GM04504 (cell line): ENCODE measurements at regions not wholly inside any gene's neighbourhood (a gene's known extent, or its start where the extent isn't known, plus 50 kb on each side); places are given as distances from the start of the nearest gene placed in this dataset.

Source experiments
- DNase-seq: peaks from one replicate; pipeline ENCODE4 v3.0.0-alpha.2; 2012; ENCODE audit warnings: low read depth

- no peak for DNase-seq
Observed at GRCh38 chr4:59869056-59869455, 1331.1 kb upstream of the ADGRL3 start.

GRCh38 chr4:59869559-59869958 is 1330.6 kb upstream of the ADGRL3 start:
- DNase-seq, result no peak

- DNase-seq, result no peak
Observed at GRCh38 chr4:59881632-59882031, 1318.5 kb upstream of the ADGRL3 start.

- no peak for DNase-seq
Observed at GRCh38 chr4:59904331-59904730, 1295.8 kb upstream of the ADGRL3 start.

GRCh38 chr4:59920416-59920815 is 1279.7 kb upstream of the ADGRL3 start:
- no peak for DNase-seq

GRCh38 chr4:59925290-59925689 is 1274.8 kb upstream of the ADGRL3 start:
- no peak for DNase-seq

GRCh38 chr4:59936566-59936965 is 1263.6 kb upstream of the ADGRL3 start:
- no peak for DNase-seq

GRCh38 chr4:59938166-59938565 is 1262.0 kb upstream of the ADGRL3 start:
- DNase-seq, result no peak

GRCh38 chr4:59945277-59945676 is 1254.8 kb upstream of the ADGRL3 start:
- no peak for DNase-seq

GRCh38 chr4:59945716-59946115 is 1254.4 kb upstream of the ADGRL3 start:
- no peak for DNase-seq

- DNase-seq, result no peak
Observed at GRCh38 chr4:59956366-59956765, 1243.8 kb upstream of the ADGRL3 start.

- DNase-seq, result no peak
Observed at GRCh38 chr4:59960143-59960542, 1240.0 kb upstream of the ADGRL3 start.

GRCh38 chr4:59966758-59967157 is 1233.4 kb upstream of the ADGRL3 start:
- DNase-seq, result no peak

- DNase-seq, result no peak
Observed at GRCh38 chr4:59968796-59969195, 1231.3 kb upstream of the ADGRL3 start.

- DNase-seq, result no peak
Observed at GRCh38 chr4:59969909-59970308, 1230.2 kb upstream of the ADGRL3 start.

- no peak for DNase-seq
Observed at GRCh38 chr4:59971952-59972351, 1228.2 kb upstream of the ADGRL3 start.

GRCh38 chr4:59973492-59973891 is 1226.6 kb upstream of the ADGRL3 start:
- DNase-seq, result no peak

- DNase-seq, result no peak
Observed at GRCh38 chr4:59979061-59979460, 1221.1 kb upstream of the ADGRL3 start.

GRCh38 chr4:59983852-59984251 is 1216.3 kb upstream of the ADGRL3 start:
- DNase-seq, result no peak

- DNase-seq, result no peak
Observed at GRCh38 chr4:59987289-59987688, 1212.8 kb upstream of the ADGRL3 start.

- no peak for DNase-seq
Observed at GRCh38 chr4:59994118-59994517, 1206.0 kb upstream of the ADGRL3 start.

- DNase-seq, result no peak
Observed at GRCh38 chr4:60002603-60003337, 1197.4 kb upstream of the ADGRL3 start.

- DNase-seq, result no peak
Observed at GRCh38 chr4:60013464-60014184, 1186.5 kb upstream of the ADGRL3 start.

- no peak for DNase-seq
Observed at GRCh38 chr4:60016971-60017370, 1183.2 kb upstream of the ADGRL3 start.
